ENCODE measurements at regions not wholly inside any gene's neighbourhood (a gene's known extent, or its start where the extent isn't known, plus 50 kb on each side); places are given as distances from the start of the nearest gene placed in this dataset.

GRCh38 chr18:45339810-45340550 is 275.3 kb upstream of the SLC14A2 start:
- Histone ChIP-seq H3K27me3 (no peaks in the 10 kb centered on the region), H3K27ac (no peak overlapping the region), H3K9me3 (no peaks in the 10 kb centered on the region), H3K4me1 (no peaks in the 10 kb centered on the region), H3K4me3 (no peak overlapping the region), H3K36me3 (no peaks in the 10 kb centered on the region)
- TF ChIP-seq POLR2AphosphoS5 (IDR thresholded peaks at IDR 0.05) (no peak), EP300 (IDR thresholded peaks at IDR 0.05) (no peak), CTCF (IDR thresholded peaks at IDR 0.05) (no peak), POLR2A (IDR thresholded peaks at IDR 0.05) (no peak)
- intact Hi-C loops (cut with DNase I; ENCODE audit: low total_unique reads), result no loop called here
- no peak for DNase-seq
- 68 to 74% (median 69%) methylated on average over 4 of the region's 4 CpGs for WGBS, 5 donors

GRCh38 chr18:45340884-45341283 is 274.4 kb upstream of the SLC14A2 start:
- H3K9me3 ChIP-seq, result no peaks in the 10 kb centered on the region
- WGBS, 5 donors, result 76 to 85% (median 79%) methylated on average over 3 of the region's 3 CpGs
- DNase-seq, result no peak
- no peaks in the 10 kb centered on the region for H3K27me3 ChIP-seq
- H3K36me3 ChIP-seq, result no peaks in the 10 kb centered on the region
- no peaks in the 10 kb centered on the region for H3K4me1 ChIP-seq
- H3K27ac ChIP-seq, result no peak overlapping the region
- TF ChIP-seq CTCF (IDR thresholded peaks at IDR 0.05) (no peak), EP300 (IDR thresholded peaks at IDR 0.05) (no peak), POLR2A (IDR thresholded peaks at IDR 0.05) (no peak), POLR2AphosphoS5 (IDR thresholded peaks at IDR 0.05) (no peak)
- H3K4me3 ChIP-seq, result no peak overlapping the region
- intact Hi-C loops (cut with DNase I; ENCODE audit: low total_unique reads), result no loop called here

- no peak for TF ChIP-seq CTCF (IDR thresholded peaks at IDR 0.05)
- TF ChIP-seq POLR2AphosphoS5 (IDR thresholded peaks at IDR 0.05), result no peak
- no peak for TF ChIP-seq EP300 (IDR thresholded peaks at IDR 0.05)
- no peak for TF ChIP-seq POLR2A (IDR thresholded peaks at IDR 0.05)
- intact Hi-C loops (cut with DNase I; ENCODE audit: low total_unique reads), result no loop called here
These were observed 273.8 kb upstream of the SLC14A2 start for GRCh38 chr18:45341454-45341853.

GRCh38 chr18:45342166-45342565 is 273.1 kb upstream of the SLC14A2 start:
- no peaks in the 10 kb centered on the region for H3K4me1 ChIP-seq
- WGBS, 5 donors, result 44 to 62% (median 54%) methylated on average over 3 of the region's 3 CpGs
- no peaks in the 10 kb centered on the region for H3K9me3 ChIP-seq
- no peak overlapping the region for H3K4me3 ChIP-seq
- H3K36me3 ChIP-seq, result no peaks in the 10 kb centered on the region
- no peak for DNase-seq
- H3K27me3 ChIP-seq, result no peaks in the 10 kb centered on the region
- intact Hi-C loops (cut with DNase I; ENCODE audit: low total_unique reads), result no loop called here
- H3K27ac ChIP-seq, result no peak overlapping the region
- TF ChIP-seq CTCF (IDR thresholded peaks at IDR 0.05) (no peak), POLR2A (IDR thresholded peaks at IDR 0.05) (no peak), EP300 (IDR thresholded peaks at IDR 0.05) (no peak), POLR2AphosphoS5 (IDR thresholded peaks at IDR 0.05) (no peak)

More at GRCh38 chr18:45341454-45341853, 273.8 kb upstream of the SLC14A2 start:
- WGBS, 5 donors, result 44 to 77% (median 59%) methylated on average over 2 of the region's 2 CpGs
- DNase-seq, result no peak
- Histone ChIP-seq H3K4me1 (no peaks in the 10 kb centered on the region), H3K4me3 (no peak overlapping the region), H3K9me3 (no peaks in the 10 kb centered on the region), H3K27me3 (no peaks in the 10 kb centered on the region), H3K36me3 (no peaks in the 10 kb centered on the region), H3K27ac (no peak overlapping the region)

Measured in stomach (tissue), 8 donors.